Type B pancreatic cell (in vitro differentiated cells): ENCODE measurements at regions not wholly inside any gene's neighbourhood (a gene's known extent, or its start where the extent isn't known, plus 50 kb on each side); places are given as distances from the start of the nearest gene placed in this dataset.

Source experiments
- DNase-seq: peaks from one replicate; pipeline ENCODE4 v3.0.0; 2021; ENCODE audit warnings: mixed read lengths; ENCODE audit not compliant: unreplicated experiment; ENCODE audit errors: extremely low spot score
- H3K27ac Mint-ChIP-seq: 2 replicates; pipeline ENCODE4 v1.8.0; 2021; ENCODE audit warnings: mild to moderate bottlenecking, mixed read lengths
- H3K27me3 Mint-ChIP-seq: 2 replicates; pipeline ENCODE4 v1.8.0; 2021; ENCODE audit warnings: mixed read lengths
- H3K36me3 Mint-ChIP-seq: 2 replicates; pipeline ENCODE4 v1.8.0; 2021; ENCODE audit warnings: mixed read lengths
- H3K4me1 Mint-ChIP-seq: one replicate; pipeline ENCODE4 v1.8.0; 2021; ENCODE audit warnings: mixed read lengths; ENCODE audit not compliant: unreplicated experiment
- H3K4me3 Mint-ChIP-seq: 2 replicates; pipeline ENCODE4 v1.8.0; 2021; ENCODE audit warnings: mild to moderate bottlenecking, mixed read lengths
- H3K9me3 Mint-ChIP-seq: 2 replicates; pipeline ENCODE4 v1.8.0; 2021; ENCODE audit warnings: mixed read lengths
- CTCF ChIP-seq: fragments of 200-600 bp; sonication (generic); conservative IDR thresholded peaks from 2 replicates; pipeline ENCODE4 v1.5.0; 2021; ENCODE audit warnings: antibody characterized with exemption, mild to moderate bottlenecking

GRCh38 chr5:32850817-32851496, 139.8 kb downstream of the NPR3 start:
- Mint-ChIP-seq H3K4me1 (peaks cover 32% of the 10 kb centered on the region), H3K27me3 (peaks cover 21% of the 10 kb centered on the region), H3K4me3 (peak overlapping the region; percentile 34)

GRCh38 chr5:32851559-32852173, 140.5 kb downstream of the NPR3 start:
- TF ChIP-seq CTCF = no peak
- Mint-ChIP-seq H3K4me1 (peaks cover 32% of the 10 kb centered on the region), H3K9me3 (peaks cover 5% of the 10 kb centered on the region), H3K27ac (no peak overlapping the region), H3K4me3 (no peak overlapping the region), H3K36me3 (no peaks in the 10 kb centered on the region), H3K27me3 (peaks cover 21% of the 10 kb centered on the region)
- DNase-seq = no peak

More at GRCh38 chr5:32850817-32851496, 139.8 kb downstream of the NPR3 start:
- no peaks in the 10 kb centered on the region for H3K36me3 Mint-ChIP-seq
- no peak for DNase-seq
- peaks cover 5% of the 10 kb centered on the region for H3K9me3 Mint-ChIP-seq
- no peak for TF ChIP-seq CTCF
- H3K27ac Mint-ChIP-seq = no peak overlapping the region

- no peak for DNase-seq
- Mint-ChIP-seq H3K4me1 (peaks cover 32% of the 10 kb centered on the region), H3K4me3 (no peak overlapping the region), H3K27ac (peak overlapping the region; percentile 50), H3K9me3 (peaks cover 5% of the 10 kb centered on the region), H3K27me3 (peaks cover 21% of the 10 kb centered on the region), H3K36me3 (no peaks in the 10 kb centered on the region)
- TF ChIP-seq CTCF = peak; percentile 52
Measured at GRCh38 chr5:32852535-32852934, 141.4 kb downstream of the NPR3 start.

DNA sequence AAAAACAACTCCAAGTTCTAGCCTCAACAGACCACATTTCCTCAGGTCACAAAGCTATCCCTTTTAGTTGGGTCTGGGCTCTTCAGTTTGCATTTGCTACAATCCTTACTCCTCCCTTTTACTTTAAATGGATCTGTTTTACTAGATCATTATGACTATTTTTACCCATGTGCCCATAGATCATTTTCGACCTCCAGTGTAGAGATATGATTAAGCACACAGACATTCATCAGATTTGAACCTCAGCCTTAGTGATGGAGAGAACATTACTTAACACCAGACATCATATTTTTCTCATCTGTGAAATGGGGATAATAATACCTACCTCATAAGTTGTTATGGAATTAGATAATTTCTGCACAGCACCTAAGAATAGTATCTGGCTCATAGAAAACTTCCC, 141.9 kb downstream of the NPR3 start:
- no peak for DNase-seq
- Mint-ChIP-seq H3K9me3 (peaks cover 5% of the 10 kb centered on the region), H3K4me3 (no peak overlapping the region), H3K36me3 (no peaks in the 10 kb centered on the region), H3K27me3 (peaks cover 21% of the 10 kb centered on the region), H3K27ac (no peak overlapping the region), H3K4me1 (peaks cover 32% of the 10 kb centered on the region)
- TF ChIP-seq CTCF = peak; percentile 16

- H3K27me3 Mint-ChIP-seq = peaks cover 15% of the 10 kb centered on the region
- no peak overlapping the region for H3K4me3 Mint-ChIP-seq
- H3K4me1 Mint-ChIP-seq = peaks cover 32% of the 10 kb centered on the region
- H3K27ac Mint-ChIP-seq = no peak overlapping the region
- H3K36me3 Mint-ChIP-seq = peaks cover 4% of the 10 kb centered on the region
- no peak for TF ChIP-seq CTCF
- DNase-seq = no peak
- peaks cover 10% of the 10 kb centered on the region for H3K9me3 Mint-ChIP-seq
Measured at GRCh38 chr5:32854473-32854872, 143.4 kb downstream of the NPR3 start.
